ENCODE measurements at regions not wholly inside any gene's neighbourhood (a gene's known extent, or its start where the extent isn't known, plus 50 kb on each side); places are given as distances from the start of the nearest gene placed in this dataset.
A peak's percentile ranks its signal among the peaks of the same experiment; 100 is the strongest.

DNA sequence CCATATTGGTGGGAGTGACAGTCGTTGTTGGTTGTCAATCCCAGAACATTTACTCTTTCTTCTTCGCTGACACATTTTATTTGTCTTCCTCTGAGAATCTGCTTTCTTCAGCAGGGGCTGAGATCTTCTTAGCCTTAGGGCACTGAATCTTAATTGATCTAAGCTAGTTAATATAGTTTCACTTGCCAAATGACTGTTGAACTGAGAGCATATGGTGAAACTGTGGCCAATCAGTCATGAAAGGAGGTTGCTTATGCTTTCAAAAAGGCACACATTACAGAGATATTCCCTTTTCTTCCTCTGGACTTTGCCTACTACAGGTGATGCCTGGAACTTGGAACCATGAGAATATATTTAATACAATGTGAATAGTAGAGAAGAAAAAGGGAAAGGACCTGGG is 60.0 kb upstream of the KIAA0040 start (continued):
- TF ChIP-seq, protein P1, sequence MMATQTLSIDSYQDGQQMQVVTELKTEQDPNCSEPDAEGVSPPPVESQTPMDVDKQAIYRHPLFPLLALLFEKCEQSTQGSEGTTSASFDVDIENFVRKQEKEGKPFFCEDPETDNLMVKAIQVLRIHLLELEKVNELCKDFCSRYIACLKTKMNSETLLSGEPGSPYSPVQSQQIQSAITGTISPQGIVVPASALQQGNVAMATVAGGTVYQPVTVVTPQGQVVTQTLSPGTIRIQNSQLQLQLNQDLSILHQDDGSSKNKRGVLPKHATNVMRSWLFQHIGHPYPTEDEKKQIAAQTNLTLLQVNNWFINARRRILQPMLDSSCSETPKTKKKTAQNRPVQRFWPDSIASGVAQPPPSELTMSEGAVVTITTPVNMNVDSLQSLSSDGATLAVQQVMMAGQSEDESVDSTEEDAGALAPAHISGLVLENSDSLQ (IDR thresholded peaks at IDR 0.05): 0 out of 2 replicates have a peak, but pooled peaks have one; percentile 29
- TF ChIP-seq POU2F2 (IDR thresholded peaks at IDR 0.05; ENCODE audit: borderline replicate concordance, low read depth, low read length) (0 out of 3 replicates have a peak, but pooled peaks have one; percentile 40), JUND (IDR thresholded peaks at IDR 0.05; ENCODE audit: low read depth, low read length) (peak; percentile 72; the same call in 1 of the 2 replicates), SREBF2 (IDR thresholded peaks at IDR 0.05; ENCODE audit: low read length) (no peak), PAX5 (IDR thresholded peaks at IDR 0.05; ENCODE audit: borderline replicate concordance, low read depth, low read length) (peak; percentile 31; the same call in 1 of the 2 replicates), KLF5 (IDR thresholded peaks at IDR 0.05; ENCODE audit: partially characterized antibody) (no peak), CHD2 (IDR thresholded peaks at IDR 0.05; ENCODE audit: borderline replicate concordance, low read depth, low read length) (no peak), ZBED1 (IDR thresholded peaks at IDR 0.05; ENCODE audit: borderline replicate concordance) (no peak), KDM1A (IDR thresholded peaks at IDR 0.05; ENCODE audit: borderline replicate concordance) (no peak), KAT2A (conservative IDR thresholded peaks at IDR 0.05; ENCODE audit: control insufficient read depth, low read depth, low read length) (no peak), CREB1 (IDR thresholded peaks at IDR 0.05; ENCODE audit: low read depth) (no peak), ZNF24 (IDR thresholded peaks at IDR 0.05) (no peak), RUNX3 (IDR thresholded peaks at IDR 0.05; ENCODE audit: low read length) (peak; percentile 52), BCL11A (IDR thresholded peaks at IDR 0.05; ENCODE audit: low read depth, low read length) (peak; percentile 83; the same call in 1 of the 2 replicates), RELA (IDR thresholded peaks at IDR 0.05; ENCODE audit: borderline replicate concordance, partially characterized antibody) (no peak), PAX8 (IDR thresholded peaks at IDR 0.05) (no peak), ZNF622 (IDR thresholded peaks at IDR 0.05) (no peak), STAT1 (conservative IDR thresholded peaks at IDR 0.05) (no peak), SRF (IDR thresholded peaks at IDR 0.05; ENCODE audit: low read depth in 2 of 2, low read length in 2 of 2) (no peak), SREBF1 (IDR thresholded peaks at IDR 0.05; ENCODE audit: low read length) (peak; percentile 32; the same call in 1 of the 2 replicates), CHD1 (IDR thresholded peaks at IDR 0.05; ENCODE audit: low read depth, low read length) (no peak), CBFB (IDR thresholded peaks at IDR 0.05; ENCODE audit: low read depth) (no peak)
- TF ChIP-seq, protein P2, sequence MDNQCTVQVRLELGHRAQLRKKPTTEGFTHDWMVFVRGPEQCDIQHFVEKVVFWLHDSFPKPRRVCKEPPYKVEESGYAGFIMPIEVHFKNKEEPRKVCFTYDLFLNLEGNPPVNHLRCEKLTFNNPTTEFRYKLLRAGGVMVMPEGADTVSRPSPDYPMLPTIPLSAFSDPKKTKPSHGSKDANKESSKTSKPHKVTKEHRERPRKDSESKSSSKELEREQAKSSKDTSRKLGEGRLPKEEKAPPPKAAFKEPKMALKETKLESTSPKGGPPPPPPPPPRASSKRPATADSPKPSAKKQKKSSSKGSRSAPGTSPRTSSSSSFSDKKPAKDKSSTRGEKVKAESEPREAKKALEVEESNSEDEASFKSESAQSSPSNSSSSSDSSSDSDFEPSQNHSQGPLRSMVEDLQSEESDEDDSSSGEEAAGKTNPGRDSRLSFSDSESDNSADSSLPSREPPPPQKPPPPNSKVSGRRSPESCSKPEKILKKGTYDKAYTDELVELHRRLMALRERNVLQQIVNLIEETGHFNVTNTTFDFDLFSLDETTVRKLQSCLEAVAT (IDR thresholded peaks at IDR 0.05): peak; percentile 72
- TF ChIP-seq, protein P3, sequence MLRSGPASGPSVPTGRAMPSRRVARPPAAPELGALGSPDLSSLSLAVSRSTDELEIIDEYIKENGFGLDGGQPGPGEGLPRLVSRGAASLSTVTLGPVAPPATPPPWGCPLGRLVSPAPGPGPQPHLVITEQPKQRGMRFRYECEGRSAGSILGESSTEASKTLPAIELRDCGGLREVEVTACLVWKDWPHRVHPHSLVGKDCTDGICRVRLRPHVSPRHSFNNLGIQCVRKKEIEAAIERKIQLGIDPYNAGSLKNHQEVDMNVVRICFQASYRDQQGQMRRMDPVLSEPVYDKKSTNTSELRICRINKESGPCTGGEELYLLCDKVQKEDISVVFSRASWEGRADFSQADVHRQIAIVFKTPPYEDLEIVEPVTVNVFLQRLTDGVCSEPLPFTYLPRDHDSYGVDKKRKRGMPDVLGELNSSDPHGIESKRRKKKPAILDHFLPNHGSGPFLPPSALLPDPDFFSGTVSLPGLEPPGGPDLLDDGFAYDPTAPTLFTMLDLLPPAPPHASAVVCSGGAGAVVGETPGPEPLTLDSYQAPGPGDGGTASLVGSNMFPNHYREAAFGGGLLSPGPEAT (IDR thresholded peaks at IDR 0.05; ENCODE audit: low read depth): 0 out of 2 replicates have a peak, but pooled peaks have one; percentile 38
- TF ChIP-seq, protein P4, sequence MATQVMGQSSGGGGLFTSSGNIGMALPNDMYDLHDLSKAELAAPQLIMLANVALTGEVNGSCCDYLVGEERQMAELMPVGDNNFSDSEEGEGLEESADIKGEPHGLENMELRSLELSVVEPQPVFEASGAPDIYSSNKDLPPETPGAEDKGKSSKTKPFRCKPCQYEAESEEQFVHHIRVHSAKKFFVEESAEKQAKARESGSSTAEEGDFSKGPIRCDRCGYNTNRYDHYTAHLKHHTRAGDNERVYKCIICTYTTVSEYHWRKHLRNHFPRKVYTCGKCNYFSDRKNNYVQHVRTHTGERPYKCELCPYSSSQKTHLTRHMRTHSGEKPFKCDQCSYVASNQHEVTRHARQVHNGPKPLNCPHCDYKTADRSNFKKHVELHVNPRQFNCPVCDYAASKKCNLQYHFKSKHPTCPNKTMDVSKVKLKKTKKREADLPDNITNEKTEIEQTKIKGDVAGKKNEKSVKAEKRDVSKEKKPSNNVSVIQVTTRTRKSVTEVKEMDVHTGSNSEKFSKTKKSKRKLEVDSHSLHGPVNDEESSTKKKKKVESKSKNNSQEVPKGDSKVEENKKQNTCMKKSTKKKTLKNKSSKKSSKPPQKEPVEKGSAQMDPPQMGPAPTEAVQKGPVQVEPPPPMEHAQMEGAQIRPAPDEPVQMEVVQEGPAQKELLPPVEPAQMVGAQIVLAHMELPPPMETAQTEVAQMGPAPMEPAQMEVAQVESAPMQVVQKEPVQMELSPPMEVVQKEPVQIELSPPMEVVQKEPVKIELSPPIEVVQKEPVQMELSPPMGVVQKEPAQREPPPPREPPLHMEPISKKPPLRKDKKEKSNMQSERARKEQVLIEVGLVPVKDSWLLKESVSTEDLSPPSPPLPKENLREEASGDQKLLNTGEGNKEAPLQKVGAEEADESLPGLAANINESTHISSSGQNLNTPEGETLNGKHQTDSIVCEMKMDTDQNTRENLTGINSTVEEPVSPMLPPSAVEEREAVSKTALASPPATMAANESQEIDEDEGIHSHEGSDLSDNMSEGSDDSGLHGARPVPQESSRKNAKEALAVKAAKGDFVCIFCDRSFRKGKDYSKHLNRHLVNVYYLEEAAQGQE (IDR thresholded peaks at IDR 0.05; ENCODE audit: low read depth, low read length): no peak
- TF ChIP-seq, protein P5, sequence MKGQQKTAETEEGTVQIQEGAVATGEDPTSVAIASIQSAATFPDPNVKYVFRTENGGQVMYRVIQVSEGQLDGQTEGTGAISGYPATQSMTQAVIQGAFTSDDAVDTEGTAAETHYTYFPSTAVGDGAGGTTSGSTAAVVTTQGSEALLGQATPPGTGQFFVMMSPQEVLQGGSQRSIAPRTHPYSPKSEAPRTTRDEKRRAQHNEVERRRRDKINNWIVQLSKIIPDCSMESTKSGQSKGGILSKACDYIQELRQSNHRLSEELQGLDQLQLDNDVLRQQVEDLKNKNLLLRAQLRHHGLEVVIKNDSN (IDR thresholded peaks at IDR 0.05; ENCODE audit: borderline replicate concordance, extremely low read length, insufficient read depth, low read depth, low read length): no peak
